ENCODE measurements at regions not wholly inside any gene's neighbourhood (a gene's known extent, or its start where the extent isn't known, plus 50 kb on each side); places are given as distances from the start of the nearest gene placed in this dataset.

GRCh38 chr11:130615561-130615960 lies 167.1 kb downstream of the ADAMTS15 start:
- peaks cover 5% of the 10 kb centered on the region for H3K9me3 ChIP-seq (replicated peaks)
- no peaks in the 10 kb centered on the region for H3K27me3 ChIP-seq (ENCODE audit: low read depth)
- intact Hi-C loops (cut with micrococcal nuclease) = no loop called here
- no peak for DNase-seq
- TF ChIP-seq CTCF (IDR thresholded peaks at IDR 0.05; ENCODE audit: borderline replicate concordance) = no peak
- peaks cover 26% of the 10 kb centered on the region for H3K4me1 ChIP-seq
- no peak overlapping the region for H3K27ac ChIP-seq (replicated peaks)
- H3K4me3 ChIP-seq = no peak overlapping the region
- no peaks in the 10 kb centered on the region for H3K36me3 ChIP-seq

- Histone ChIP-seq H3K27me3 (ENCODE audit: low read depth) (no peaks in the 10 kb centered on the region), H3K36me3 (no peaks in the 10 kb centered on the region), H3K4me1 (peaks cover 15% of the 10 kb centered on the region), H3K27ac (replicated peaks) (no peak overlapping the region), H3K4me3 (no peak overlapping the region), H3K9me3 (replicated peaks) (peaks cover 5% of the 10 kb centered on the region)
- intact Hi-C loops (cut with micrococcal nuclease) = no loop called here
- TF ChIP-seq CTCF (IDR thresholded peaks at IDR 0.05; ENCODE audit: borderline replicate concordance) = no peak
- no peak for DNase-seq
Observed at GRCh38 chr11:130616573-130616972, 168.1 kb downstream of the ADAMTS15 start.

GRCh38 chr11:130617001-130617400 lies 168.6 kb downstream of the ADAMTS15 start:
- DNase-seq = no peak
- H3K9me3 ChIP-seq (replicated peaks) = peaks cover 5% of the 10 kb centered on the region
- H3K27ac ChIP-seq (replicated peaks) = no peak overlapping the region
- no peak overlapping the region for H3K4me3 ChIP-seq
- no peak for TF ChIP-seq CTCF (IDR thresholded peaks at IDR 0.05; ENCODE audit: borderline replicate concordance)
- intact Hi-C loops (cut with micrococcal nuclease) = no loop called here
- H3K36me3 ChIP-seq = no peaks in the 10 kb centered on the region
- no peaks in the 10 kb centered on the region for H3K27me3 ChIP-seq (ENCODE audit: low read depth)
- H3K4me1 ChIP-seq = peaks cover 11% of the 10 kb centered on the region

- H3K36me3 ChIP-seq = no peaks in the 10 kb centered on the region
- intact Hi-C loops (cut with micrococcal nuclease) = no loop called here
- DNase-seq = no peak
- peaks cover 5% of the 10 kb centered on the region for H3K9me3 ChIP-seq (replicated peaks)
- H3K27me3 ChIP-seq (ENCODE audit: low read depth) = no peaks in the 10 kb centered on the region
- peaks cover 15% of the 10 kb centered on the region for H3K4me1 ChIP-seq
- no peak for TF ChIP-seq CTCF (IDR thresholded peaks at IDR 0.05; ENCODE audit: borderline replicate concordance)
- no peak overlapping the region for H3K4me3 ChIP-seq
- no peak overlapping the region for H3K27ac ChIP-seq (replicated peaks)
Observed at GRCh38 chr11:130620548-130620947, 172.1 kb downstream of the ADAMTS15 start.

- Histone ChIP-seq H3K36me3 (no peaks in the 10 kb centered on the region), H3K27me3 (ENCODE audit: low read depth) (no peaks in the 10 kb centered on the region), H3K9me3 (replicated peaks) (peaks cover 5% of the 10 kb centered on the region), H3K4me3 (no peak overlapping the region), H3K4me1 (peaks cover 15% of the 10 kb centered on the region), H3K27ac (replicated peaks) (no peak overlapping the region)
- no peak for TF ChIP-seq CTCF (IDR thresholded peaks at IDR 0.05; ENCODE audit: borderline replicate concordance)
- intact Hi-C loops (cut with micrococcal nuclease) = no loop called here
- no peak for DNase-seq
Observed at GRCh38 chr11:130622141-130622542, 173.7 kb downstream of the ADAMTS15 start.
